Testis (tissue), 2 donors: ENCODE measurements at regions not wholly inside any gene's neighbourhood (a gene's known extent, or its start where the extent isn't known, plus 50 kb on each side); places are given as distances from the start of the nearest gene placed in this dataset.

ENCODE experiments used
- DNase-seq: peaks from one replicate; pipeline ENCODE4 v3.0.0-alpha.2; 2019
- H3K27ac ChIP-seq, 2 donors: fragments of 200-600 bp; sonication (generic); one replicate each; pipeline ENCODE4 v1.5.1; 2019
- H3K27me3 ChIP-seq: fragments of 200-600 bp; sonication (generic); one replicate; pipeline ENCODE4 v1.5.1; 2019
- H3K36me3 ChIP-seq: fragments of 200-600 bp; sonication (generic); one replicate; pipeline ENCODE4 v1.5.1; 2017; ENCODE audit warnings: low read depth; ENCODE audit errors: missing control alignments
- H3K4me1 ChIP-seq: fragments of 200-600 bp; sonication (generic); one replicate; pipeline ENCODE4 v1.5.1; 2019
- H3K4me3 ChIP-seq, 2 donors: fragments of 200-600 bp; sonication (generic); one replicate each; pipeline ENCODE4 v1.5.1; 2017 to 2019
- H3K9me3 ChIP-seq: fragments of 200-600 bp; sonication (generic); one replicate; pipeline ENCODE4 v1.5.1; 2017
- POLR2A ChIP-seq: fragments of 450-650 bp; IDR thresholded peaks from one replicate; pipeline ENCODE4 v1.6.1; 2017; ENCODE audit warnings: antibody characterized with exemption, mild to moderate bottlenecking, moderate library complexity
- WGBS, 2 donors: methylation state at CpG; one replicate each; pipeline ENCODE4 v1.1.5; 2018; 5-methylcytosine and 5-hydroxymethylcytosine counted together
- intact Hi-C: fragments of 100-400 bp; cut with DNase I; formaldehyde crosslinking; loops from one replicate; pipeline ENCODE4 v1.15.1; 2023; ENCODE audit warnings: low total_unique reads
- TF ChIP-seq, protein P1 (sequence below), 3 experiments: fragments of 450-650 bp in 2 of 3; fragments of 200-600 bp in 1 of 3; sonication (generic) in 1 of 3; IDR thresholded peaks; one replicate each; pipeline ENCODE4 v1.5.1; 2016 to 2019; ENCODE audit warnings: antibody characterized with exemption in 3 of 3, mild to moderate bottlenecking in 2 of 3, moderate library complexity in 1 of 3

DNA sequence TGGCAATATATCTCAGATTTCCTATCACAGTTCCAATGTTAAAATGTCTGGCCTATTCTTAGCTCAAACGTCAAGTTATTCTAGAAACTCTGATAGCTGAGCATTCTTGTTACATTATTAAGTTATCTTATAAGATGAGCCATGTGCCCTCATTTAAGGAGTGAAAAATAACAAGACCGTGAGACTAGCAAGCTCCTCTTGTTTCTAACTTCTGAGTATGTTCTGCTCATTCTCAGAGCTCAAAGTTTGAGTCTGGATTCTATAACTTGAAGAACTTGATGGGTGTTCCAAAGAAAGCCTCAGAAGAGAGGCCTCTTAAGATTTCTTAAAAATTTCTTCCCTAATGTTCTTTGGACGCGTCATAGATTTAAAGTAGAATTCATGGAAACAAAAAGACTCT, 215.2 kb downstream of the HTR7 start:
- H3K27me3 ChIP-seq = no peaks in the 10 kb centered on the region
- WGBS, 2 donors = 36 to 49% methylated on average over 4 of the region's 4 CpGs
- DNase-seq = no peak
- no peak for TF ChIP-seq POLR2A
- TF ChIP-seq, protein P1, sequence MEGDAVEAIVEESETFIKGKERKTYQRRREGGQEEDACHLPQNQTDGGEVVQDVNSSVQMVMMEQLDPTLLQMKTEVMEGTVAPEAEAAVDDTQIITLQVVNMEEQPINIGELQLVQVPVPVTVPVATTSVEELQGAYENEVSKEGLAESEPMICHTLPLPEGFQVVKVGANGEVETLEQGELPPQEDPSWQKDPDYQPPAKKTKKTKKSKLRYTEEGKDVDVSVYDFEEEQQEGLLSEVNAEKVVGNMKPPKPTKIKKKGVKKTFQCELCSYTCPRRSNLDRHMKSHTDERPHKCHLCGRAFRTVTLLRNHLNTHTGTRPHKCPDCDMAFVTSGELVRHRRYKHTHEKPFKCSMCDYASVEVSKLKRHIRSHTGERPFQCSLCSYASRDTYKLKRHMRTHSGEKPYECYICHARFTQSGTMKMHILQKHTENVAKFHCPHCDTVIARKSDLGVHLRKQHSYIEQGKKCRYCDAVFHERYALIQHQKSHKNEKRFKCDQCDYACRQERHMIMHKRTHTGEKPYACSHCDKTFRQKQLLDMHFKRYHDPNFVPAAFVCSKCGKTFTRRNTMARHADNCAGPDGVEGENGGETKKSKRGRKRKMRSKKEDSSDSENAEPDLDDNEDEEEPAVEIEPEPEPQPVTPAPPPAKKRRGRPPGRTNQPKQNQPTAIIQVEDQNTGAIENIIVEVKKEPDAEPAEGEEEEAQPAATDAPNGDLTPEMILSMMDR (IDR thresholded peaks at IDR 0.05) = no peak
- no peaks in the 10 kb centered on the region for H3K4me1 ChIP-seq
- intact Hi-C loops = no loop called here
- no peaks in the 10 kb centered on the region for H3K36me3 ChIP-seq
- no peaks in the 10 kb centered on the region for H3K9me3 ChIP-seq
- H3K27ac ChIP-seq = no peak overlapping the region
- no peak overlapping the region for H3K4me3 ChIP-seq

DNA sequence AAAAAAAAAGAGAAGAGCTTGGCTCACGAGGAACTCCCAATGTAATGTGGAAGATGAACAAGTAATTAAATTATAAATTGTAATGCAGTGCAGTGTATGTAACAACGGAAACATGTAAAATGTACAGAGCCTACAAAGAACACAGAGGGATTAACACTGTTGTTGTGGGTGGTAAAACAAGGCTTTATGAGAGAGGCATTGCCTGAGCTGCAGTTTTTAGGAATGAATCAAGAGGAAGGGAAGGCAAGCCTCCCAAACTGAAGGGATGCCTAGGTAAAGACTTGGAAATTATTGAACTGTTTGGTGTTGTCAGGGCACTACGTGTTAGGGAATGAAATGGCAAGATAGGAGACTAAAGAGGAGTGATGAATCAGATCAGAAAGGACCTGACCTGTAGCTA, 213.7 kb downstream of the HTR7 start:
- Histone ChIP-seq H3K27me3 (no peaks in the 10 kb centered on the region), H3K36me3 (no peaks in the 10 kb centered on the region), H3K9me3 (no peaks in the 10 kb centered on the region), H3K4me3 (no peak overlapping the region), H3K27ac (no peak overlapping the region), H3K4me1 (no peaks in the 10 kb centered on the region)
- TF ChIP-seq, protein P1 (IDR thresholded peaks at IDR 0.05) = no peak
- DNase-seq = no peak
- WGBS, 2 donors = 72 to 75% methylated on average over 3 of the region's 3 CpGs
- intact Hi-C loops = no loop called here

DNA sequence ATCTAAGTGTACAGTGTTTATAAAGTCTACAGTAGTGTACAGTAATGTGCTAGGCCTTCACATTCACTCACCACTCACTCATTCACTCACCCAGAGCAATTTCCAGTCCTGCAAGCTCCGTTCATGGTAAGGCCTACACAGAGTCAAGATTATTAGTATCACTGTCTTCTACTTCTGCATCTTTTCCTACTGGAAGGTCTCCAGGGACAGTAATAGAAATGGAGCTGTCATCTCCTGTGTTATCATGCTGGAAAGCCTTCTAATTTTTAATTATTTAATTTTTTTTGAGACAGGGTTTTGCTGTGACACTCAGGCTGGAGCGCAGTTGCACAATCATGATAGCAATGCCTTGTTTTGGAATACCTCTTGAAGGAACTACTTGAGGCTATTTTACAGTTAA, 207.0 kb downstream of the HTR7 start:
- no peaks in the 10 kb centered on the region for H3K36me3 ChIP-seq
- H3K27ac ChIP-seq = no peak overlapping the region
- intact Hi-C loops = no loop called here
- TF ChIP-seq, protein P1 (IDR thresholded peaks at IDR 0.05) = no peak
- no peak for TF ChIP-seq POLR2A
- H3K4me1 ChIP-seq = no peaks in the 10 kb centered on the region
- WGBS, 2 donors = 52 to 89% methylated on average over 2 of the region's 2 CpGs
- no peak for DNase-seq
- no peaks in the 10 kb centered on the region for H3K9me3 ChIP-seq
- no peak overlapping the region for H3K4me3 ChIP-seq
- no peaks in the 10 kb centered on the region for H3K27me3 ChIP-seq

DNA sequence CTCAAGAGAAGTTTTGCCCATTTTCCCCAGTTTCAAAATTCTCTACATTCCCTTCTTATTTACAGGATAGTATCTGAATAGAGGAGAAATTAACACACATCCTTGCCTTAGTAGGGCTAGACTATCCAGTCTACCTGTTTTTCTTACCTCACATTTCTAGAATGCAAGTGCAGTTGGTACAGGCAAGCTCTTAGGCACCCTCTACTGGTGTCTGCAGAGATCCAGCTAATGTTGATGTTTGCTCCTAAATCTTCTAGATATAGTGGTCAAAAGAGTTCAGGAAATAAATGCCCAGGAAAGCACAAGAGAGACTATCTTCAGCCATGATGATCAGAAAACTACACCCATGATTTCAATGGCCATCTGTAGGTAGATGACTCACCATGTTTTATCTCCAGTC, 205.3 kb downstream of the HTR7 start:
- no peak for TF ChIP-seq POLR2A
- TF ChIP-seq, protein P1 (IDR thresholded peaks at IDR 0.05) = no peak
- Histone ChIP-seq H3K27me3 (no peaks in the 10 kb centered on the region), H3K4me3 (no peak overlapping the region), H3K36me3 (no peaks in the 10 kb centered on the region), H3K4me1 (no peaks in the 10 kb centered on the region), H3K27ac (no peak overlapping the region), H3K9me3 (no peaks in the 10 kb centered on the region)
- intact Hi-C loops = no loop called here
- peak; percentile 18 for DNase-seq

DNA sequence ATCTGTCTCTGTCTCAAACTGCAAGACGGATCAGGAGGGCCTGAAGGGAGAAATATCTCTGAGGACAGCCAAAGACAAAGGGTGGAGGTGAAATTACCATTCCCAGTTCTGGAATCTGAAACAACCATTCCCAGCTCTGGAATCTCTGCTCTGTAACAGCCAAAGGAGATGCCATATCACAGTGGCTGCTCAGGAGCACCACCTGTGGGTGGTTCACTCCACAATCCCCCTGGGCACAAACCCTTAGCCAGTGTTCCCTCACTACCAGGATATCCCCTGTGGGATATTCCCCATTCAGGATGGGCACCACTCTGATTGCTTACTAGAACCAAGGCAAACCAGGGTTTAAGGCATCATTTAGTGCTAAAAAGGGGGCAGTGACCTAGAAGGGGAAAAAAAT, 199.0 kb downstream of the HTR7 start:
- WGBS, 2 donors = 0 to 37% methylated on average over 1 of the region's 1 CpG
- intact Hi-C loops = no loop called here

More for the DNA sequence above, 199.0 kb downstream of the HTR7 start:
- Histone ChIP-seq H3K9me3 (no peaks in the 10 kb centered on the region), H3K4me3 (no peak overlapping the region), H3K36me3 (no peaks in the 10 kb centered on the region), H3K4me1 (no peaks in the 10 kb centered on the region), H3K27ac (no peak overlapping the region), H3K27me3 (no peaks in the 10 kb centered on the region)
- TF ChIP-seq, protein P1 (IDR thresholded peaks at IDR 0.05) = no peak
- no peak for TF ChIP-seq POLR2A
- DNase-seq = no peak
